ENCODE measurements at regions not wholly inside any gene's neighbourhood (a gene's known extent, or its start where the extent isn't known, plus 50 kb on each side); places are given as distances from the start of the nearest gene placed in this dataset.

GRCh38 chr18:71503222-71503621, 1040.9 kb downstream of the CBLN2 start:
- TF ChIP-seq, protein P1, sequence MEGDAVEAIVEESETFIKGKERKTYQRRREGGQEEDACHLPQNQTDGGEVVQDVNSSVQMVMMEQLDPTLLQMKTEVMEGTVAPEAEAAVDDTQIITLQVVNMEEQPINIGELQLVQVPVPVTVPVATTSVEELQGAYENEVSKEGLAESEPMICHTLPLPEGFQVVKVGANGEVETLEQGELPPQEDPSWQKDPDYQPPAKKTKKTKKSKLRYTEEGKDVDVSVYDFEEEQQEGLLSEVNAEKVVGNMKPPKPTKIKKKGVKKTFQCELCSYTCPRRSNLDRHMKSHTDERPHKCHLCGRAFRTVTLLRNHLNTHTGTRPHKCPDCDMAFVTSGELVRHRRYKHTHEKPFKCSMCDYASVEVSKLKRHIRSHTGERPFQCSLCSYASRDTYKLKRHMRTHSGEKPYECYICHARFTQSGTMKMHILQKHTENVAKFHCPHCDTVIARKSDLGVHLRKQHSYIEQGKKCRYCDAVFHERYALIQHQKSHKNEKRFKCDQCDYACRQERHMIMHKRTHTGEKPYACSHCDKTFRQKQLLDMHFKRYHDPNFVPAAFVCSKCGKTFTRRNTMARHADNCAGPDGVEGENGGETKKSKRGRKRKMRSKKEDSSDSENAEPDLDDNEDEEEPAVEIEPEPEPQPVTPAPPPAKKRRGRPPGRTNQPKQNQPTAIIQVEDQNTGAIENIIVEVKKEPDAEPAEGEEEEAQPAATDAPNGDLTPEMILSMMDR (IDR thresholded peaks at IDR 0.05) = no peak
- TF ChIP-seq POLR2A (IDR thresholded peaks at IDR 0.05) = no peak

All from uterus (tissue), 2 donors.